ENCODE measurements at regions not wholly inside any gene's neighbourhood (a gene's known extent, or its start where the extent isn't known, plus 50 kb on each side); places are given as distances from the start of the nearest gene placed in this dataset.

- DNase-seq (ENCODE audit: low read depth) = no peak
These were observed 1279.9 kb upstream of the TMPRSS15 start for GRCh38 chr21:19683492-19683891.

- DNase-seq (ENCODE audit: low read depth) = no peak
These were observed 1280.7 kb upstream of the TMPRSS15 start for GRCh38 chr21:19684328-19684727.

- no peak for DNase-seq (ENCODE audit: low read depth)
These were observed 1288.6 kb upstream of the TMPRSS15 start for GRCh38 chr21:19692231-19692630.

GRCh38 chr21:19695796-19696195 is 1292.2 kb upstream of the TMPRSS15 start:
- no peak for DNase-seq (ENCODE audit: low read depth)

- no peak for DNase-seq (ENCODE audit: low read depth)
These were observed 1296.9 kb upstream of the TMPRSS15 start for GRCh38 chr21:19700476-19700875.

- no peak for DNase-seq (ENCODE audit: low read depth)
These were observed 1295.5 kb upstream of the NCAM2 start for GRCh38 chr21:19702726-19703125.

- no peak for DNase-seq (ENCODE audit: low read depth)
These were observed 1293.4 kb upstream of the NCAM2 start for GRCh38 chr21:19704832-19705231.

GRCh38 chr21:19712441-19712840 is 1285.8 kb upstream of the NCAM2 start:
- no peak for DNase-seq (ENCODE audit: low read depth)

- no peak for DNase-seq (ENCODE audit: low read depth)
These were observed 1284.9 kb upstream of the NCAM2 start for GRCh38 chr21:19713313-19713712.

- no peak for DNase-seq (ENCODE audit: low read depth)
These were observed 1274.1 kb upstream of the NCAM2 start for GRCh38 chr21:19724081-19724480.

- no peak for DNase-seq (ENCODE audit: low read depth)
These were observed 1267.0 kb upstream of the NCAM2 start for GRCh38 chr21:19731251-19731650.

GRCh38 chr21:19759836-19760235 is 1238.4 kb upstream of the NCAM2 start:
- DNase-seq (ENCODE audit: low read depth) = no peak

GRCh38 chr21:19767546-19767945 is 1230.7 kb upstream of the NCAM2 start:
- DNase-seq (ENCODE audit: low read depth) = peak; percentile 28

GRCh38 chr21:19771881-19772280 is 1226.3 kb upstream of the NCAM2 start:
- DNase-seq (ENCODE audit: low read depth) = no peak

- no peak for DNase-seq (ENCODE audit: low read depth)
These were observed 1222.1 kb upstream of the NCAM2 start for GRCh38 chr21:19776076-19776475.

- no peak for DNase-seq (ENCODE audit: low read depth)
These were observed 1216.1 kb upstream of the NCAM2 start for GRCh38 chr21:19781881-19782652.

- DNase-seq (ENCODE audit: low read depth) = no peak
These were observed 1212.3 kb upstream of the NCAM2 start for GRCh38 chr21:19785941-19786340.

- DNase-seq (ENCODE audit: low read depth) = no peak
These were observed 1206.2 kb upstream of the NCAM2 start for GRCh38 chr21:19792004-19792403.

GRCh38 chr21:19807201-19807600 is 1191.0 kb upstream of the NCAM2 start:
- DNase-seq (ENCODE audit: low read depth) = peak; percentile 39

GRCh38 chr21:19810779-19811178 is 1187.4 kb upstream of the NCAM2 start:
- peak; percentile 68 for DNase-seq (ENCODE audit: low read depth)

- DNase-seq (ENCODE audit: low read depth) = no peak
These were observed 1167.8 kb upstream of the NCAM2 start for GRCh38 chr21:19830446-19830845.

GRCh38 chr21:19832551-19832950 is 1165.7 kb upstream of the NCAM2 start:
- no peak for DNase-seq (ENCODE audit: low read depth)

GRCh38 chr21:19833082-19833481 is 1165.1 kb upstream of the NCAM2 start:
- DNase-seq (ENCODE audit: low read depth) = no peak

- no peak for DNase-seq (ENCODE audit: low read depth)
These were observed 1155.6 kb upstream of the NCAM2 start for GRCh38 chr21:19842601-19843000.

Data from iris pigment epithelial cell (primary cell).